WI38 (cell line): ENCODE measurements at regions not wholly inside any gene's neighbourhood (a gene's known extent, or its start where the extent isn't known, plus 50 kb on each side); places are given as distances from the start of the nearest gene placed in this dataset.

Source experiments
- H3K4me3 ChIP-seq: 2 replicates; pipeline ENCODE4 v1.5.1; 2011; ENCODE audit warnings: low read depth, mild to moderate bottlenecking, control low read depth, low read length
- CTCF ChIP-seq: IDR thresholded peaks from 2 replicates; pipeline ENCODE4 v1.5.1; 2012; ENCODE audit warnings: low read depth, mild to moderate bottlenecking, control low read depth, low read length

GRCh38 chr10:32110790-32111189, 54.6 kb upstream of the KIF5B start:
- H3K4me3 ChIP-seq = no peak overlapping the region
- no peak for TF ChIP-seq CTCF

DNA sequence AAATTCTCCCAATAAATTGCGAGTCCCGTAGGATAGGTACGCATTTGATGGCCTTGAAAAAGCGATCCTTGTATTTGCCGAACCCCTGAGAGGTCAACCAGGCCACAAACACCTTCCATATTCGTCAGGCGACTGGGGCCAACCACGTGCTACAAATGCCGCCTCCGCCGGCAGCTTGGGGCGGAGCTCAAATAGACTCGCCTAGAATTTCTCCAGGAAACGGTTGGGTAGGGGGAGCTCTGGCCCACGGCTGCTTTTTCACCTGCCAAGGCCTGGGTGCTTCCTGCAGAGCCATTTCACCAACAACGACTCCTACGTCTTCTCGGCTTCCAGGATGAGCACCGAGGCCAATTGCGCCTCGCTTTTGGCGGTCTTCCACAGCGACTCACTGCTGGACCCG, 53.4 kb upstream of the KIF5B start:
- no peak for TF ChIP-seq CTCF
- no peak overlapping the region for H3K4me3 ChIP-seq
